Liver (tissue), 8 donors: ENCODE measurements at regions not wholly inside any gene's neighbourhood (a gene's known extent, or its start where the extent isn't known, plus 50 kb on each side); places are given as distances from the start of the nearest gene placed in this dataset.

ENCODE experiments used
- DNase-seq: peaks from one replicate; pipeline ENCODE4 v3.0.0-alpha.2; 2017; ENCODE audit warnings: low spot score
- H3K27ac ChIP-seq, 2 donors: one replicate each; pipeline ENCODE4 v1.7.0; 2013; ENCODE audit warnings: inconsistent platforms in 2 of 2, low read length in 2 of 2, control low read depth in 1 of 2, low read depth in 1 of 2, mild to moderate bottlenecking in 1 of 2
- H3K27me3 ChIP-seq, 4 donors: one replicate each; pipeline versions ENCODE4 v1.6.1 to v1.7.0; 2013; ENCODE audit warnings: low read length in 3 of 4, inconsistent platforms in 1 of 4, mild to moderate bottlenecking in 1 of 4, moderate library complexity in 1 of 4; ENCODE audit not compliant: control insufficient read depth in 4 of 4, insufficient read depth in 4 of 4
- H3K36me3 ChIP-seq, 4 donors: one replicate each; pipeline versions ENCODE4 v1.6.1 to v1.7.0; 2013; ENCODE audit warnings: low read length in 3 of 4, mild to moderate bottlenecking in 3 of 4, low read depth in 1 of 4, moderate library complexity in 1 of 4; ENCODE audit not compliant: control insufficient read depth in 4 of 4, insufficient read depth in 3 of 4
- H3K4me1 ChIP-seq, 4 donors: one replicate each; pipeline versions ENCODE4 v1.6.1 to v1.7.0; 2013; ENCODE audit warnings: low read length in 3 of 4, mild to moderate bottlenecking in 3 of 4, moderate library complexity in 1 of 4; ENCODE audit not compliant: control insufficient read depth in 4 of 4, insufficient read depth in 4 of 4
- H3K4me3 ChIP-seq, 3 donors: one replicate each; pipeline versions ENCODE4 v1.6.1 to v1.7.0; 2013; ENCODE audit warnings: low read length in 3 of 3, control low read depth in 1 of 3, low read depth in 1 of 3, mild to moderate bottlenecking in 1 of 3
- H3K9ac ChIP-seq, 2 donors: one replicate each; pipeline ENCODE4 v1.7.0; 2013; ENCODE audit warnings: low read length in 2 of 2, mild to moderate bottlenecking in 2 of 2, moderate library complexity in 2 of 2, control low read depth in 1 of 2, low read depth in 1 of 2
- H3K9me3 ChIP-seq, 4 donors: one replicate each; pipeline versions ENCODE4 v1.6.1 to v1.7.0; 2013; ENCODE audit warnings: low read length in 3 of 4; ENCODE audit not compliant: control insufficient read depth in 4 of 4
- EGR1 ChIP-seq, 2 donors: IDR thresholded peaks; 2 replicates each; pipeline ENCODE4 v1.6.1; 2016 to 2018; ENCODE audit warnings: antibody characterized with exemption in 2 of 2, low read depth in 2 of 2
- FOXA1 ChIP-seq: IDR thresholded peaks from 2 replicates; pipeline ENCODE4 v1.6.1; 2016; ENCODE audit warnings: antibody characterized with exemption
- FOXA2 ChIP-seq: IDR thresholded peaks from 2 replicates; pipeline ENCODE4 v1.6.1; 2016; ENCODE audit warnings: antibody characterized with exemption
- GABPA ChIP-seq, 2 donors: IDR thresholded peaks in 1 of 2; conservative IDR thresholded peaks in 1 of 2; 2 replicates each; pipeline ENCODE4 v1.6.1; 2016; ENCODE audit warnings: antibody characterized with exemption in 2 of 2, mild to moderate bottlenecking in 1 of 2, moderate library complexity in 1 of 2
- HNF4A ChIP-seq, 2 donors: conservative IDR thresholded peaks; 2 replicates each; pipeline ENCODE4 v1.6.1; 2016; ENCODE audit warnings: antibody characterized with exemption in 2 of 2, mild to moderate bottlenecking in 2 of 2
- HNF4G ChIP-seq: IDR thresholded peaks from 2 replicates; pipeline ENCODE4 v1.6.1; 2016; ENCODE audit warnings: antibody characterized with exemption
- JUND ChIP-seq, 2 donors: IDR thresholded peaks; 2 replicates each; pipeline ENCODE4 v1.6.1; 2016; ENCODE audit warnings: antibody characterized with exemption in 2 of 2
- NR2F2 ChIP-seq: IDR thresholded peaks from 2 replicates; pipeline ENCODE4 v1.6.1; 2016; ENCODE audit warnings: antibody characterized with exemption
- RAD21 ChIP-seq, 2 donors: IDR thresholded peaks; 2 replicates each; pipeline ENCODE4 v1.6.1; 2016; ENCODE audit warnings: antibody characterized with exemption in 2 of 2, mild to moderate bottlenecking in 2 of 2
- RXRA ChIP-seq, 2 donors: IDR thresholded peaks; 2 replicates each; pipeline ENCODE4 v1.6.1; 2017 to 2018; ENCODE audit warnings: antibody characterized with exemption in 2 of 2, mild to moderate bottlenecking in 1 of 2
- SP1 ChIP-seq: IDR thresholded peaks from 2 replicates; pipeline ENCODE4 v1.6.1; 2018; ENCODE audit warnings: antibody characterized with exemption, mild to moderate bottlenecking
- TAF1 ChIP-seq: conservative IDR thresholded peaks from 2 replicates; pipeline ENCODE4 v1.6.1; 2016; ENCODE audit warnings: antibody characterized with exemption, mild to moderate bottlenecking
- YY1 ChIP-seq: IDR thresholded peaks from 2 replicates; pipeline ENCODE4 v1.6.1; 2016; ENCODE audit warnings: antibody characterized with exemption, mild to moderate bottlenecking
- WGBS: extraction: QIAGEN DNeasy Blood & Tissue Kit; methylation state at CpG from one replicate; pipeline ENCODE4 v1.1.7; 2013; 5-methylcytosine and 5-hydroxymethylcytosine counted together
- TF ChIP-seq, protein P1 (sequence below): IDR thresholded peaks from 2 replicates; pipeline ENCODE4 v1.6.1; 2016; ENCODE audit warnings: antibody characterized with exemption, mild to moderate bottlenecking
- TF ChIP-seq, protein P2 (sequence below): IDR thresholded peaks from 2 replicates; pipeline ENCODE4 v1.6.1; 2016; ENCODE audit warnings: antibody characterized with exemption
- TF ChIP-seq, protein P3 (sequence below): IDR thresholded peaks from 2 replicates; pipeline ENCODE4 v1.6.1; 2016; ENCODE audit warnings: antibody characterized with exemption
- TF ChIP-seq, protein P4 (sequence below): fragments of 150-350 bp; IDR thresholded peaks from 2 replicates; pipeline ENCODE4 v1.5.1; 2017; ENCODE audit warnings: improper control_type of control experiment, low read depth, low read length; ENCODE audit not compliant: missing input control
- TF ChIP-seq, protein P5 (sequence below): IDR thresholded peaks from 2 replicates; pipeline ENCODE4 v1.6.1; 2016; ENCODE audit warnings: antibody characterized with exemption
- donor health status: healthy.
- donor health status: healthy.
- donor health status: healthy.
- donor health status: healthy.
- donor health status: healthy.

DNA sequence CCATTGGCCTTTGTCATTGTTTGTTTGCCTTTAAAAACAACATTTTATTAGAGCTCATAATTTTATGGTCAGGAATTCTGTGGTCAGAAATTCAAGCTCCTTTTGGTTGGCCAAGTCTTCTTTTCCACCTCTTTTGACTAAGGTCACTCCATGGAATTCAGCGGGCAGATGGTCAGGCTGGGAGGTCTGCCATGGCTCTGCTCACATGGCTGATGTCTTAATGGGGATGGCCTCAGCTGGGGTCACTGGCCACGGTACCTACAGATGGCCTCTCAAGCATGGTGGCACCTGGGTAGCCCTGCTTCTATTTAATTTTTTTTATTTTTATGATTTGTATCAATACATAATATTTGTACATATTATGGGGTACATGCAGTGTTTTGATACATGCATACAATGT, 360.8 kb upstream of the MCTP2 start:
- 82% methylated on average over 2 of the region's 2 CpGs for WGBS
- Histone ChIP-seq H3K36me3 (no peaks in the 10 kb centered on the region), H3K4me1 (no peaks in the 10 kb centered on the region), H3K9me3 (peaks cover 0 to 6% (median under 1%) of the 10 kb centered on the region in 4 donors), H3K27me3 (no peaks in the 10 kb centered on the region), H3K27ac (no peak overlapping the region), H3K9ac (no peak overlapping the region), H3K4me3 (no peak overlapping the region)
- no peak for TF ChIP-seq FOXA2
- no peak for TF ChIP-seq RAD21 (IDR thresholded peaks at IDR 0.05)
- no peak for TF ChIP-seq GABPA (IDR thresholded peaks at IDR 0.05 in 1 of 2, conservative IDR thresholded peaks at IDR 0.05 in 1 of 2)
- TF ChIP-seq HNF4A (conservative IDR thresholded peaks at IDR 0.05) = no peak
- TF ChIP-seq EGR1 (IDR thresholded peaks at IDR 0.05; ENCODE audit: low read depth in 2 of 2) = no peak
- TF ChIP-seq, protein P1, sequence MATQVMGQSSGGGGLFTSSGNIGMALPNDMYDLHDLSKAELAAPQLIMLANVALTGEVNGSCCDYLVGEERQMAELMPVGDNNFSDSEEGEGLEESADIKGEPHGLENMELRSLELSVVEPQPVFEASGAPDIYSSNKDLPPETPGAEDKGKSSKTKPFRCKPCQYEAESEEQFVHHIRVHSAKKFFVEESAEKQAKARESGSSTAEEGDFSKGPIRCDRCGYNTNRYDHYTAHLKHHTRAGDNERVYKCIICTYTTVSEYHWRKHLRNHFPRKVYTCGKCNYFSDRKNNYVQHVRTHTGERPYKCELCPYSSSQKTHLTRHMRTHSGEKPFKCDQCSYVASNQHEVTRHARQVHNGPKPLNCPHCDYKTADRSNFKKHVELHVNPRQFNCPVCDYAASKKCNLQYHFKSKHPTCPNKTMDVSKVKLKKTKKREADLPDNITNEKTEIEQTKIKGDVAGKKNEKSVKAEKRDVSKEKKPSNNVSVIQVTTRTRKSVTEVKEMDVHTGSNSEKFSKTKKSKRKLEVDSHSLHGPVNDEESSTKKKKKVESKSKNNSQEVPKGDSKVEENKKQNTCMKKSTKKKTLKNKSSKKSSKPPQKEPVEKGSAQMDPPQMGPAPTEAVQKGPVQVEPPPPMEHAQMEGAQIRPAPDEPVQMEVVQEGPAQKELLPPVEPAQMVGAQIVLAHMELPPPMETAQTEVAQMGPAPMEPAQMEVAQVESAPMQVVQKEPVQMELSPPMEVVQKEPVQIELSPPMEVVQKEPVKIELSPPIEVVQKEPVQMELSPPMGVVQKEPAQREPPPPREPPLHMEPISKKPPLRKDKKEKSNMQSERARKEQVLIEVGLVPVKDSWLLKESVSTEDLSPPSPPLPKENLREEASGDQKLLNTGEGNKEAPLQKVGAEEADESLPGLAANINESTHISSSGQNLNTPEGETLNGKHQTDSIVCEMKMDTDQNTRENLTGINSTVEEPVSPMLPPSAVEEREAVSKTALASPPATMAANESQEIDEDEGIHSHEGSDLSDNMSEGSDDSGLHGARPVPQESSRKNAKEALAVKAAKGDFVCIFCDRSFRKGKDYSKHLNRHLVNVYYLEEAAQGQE = no peak
- TF ChIP-seq, protein P2, sequence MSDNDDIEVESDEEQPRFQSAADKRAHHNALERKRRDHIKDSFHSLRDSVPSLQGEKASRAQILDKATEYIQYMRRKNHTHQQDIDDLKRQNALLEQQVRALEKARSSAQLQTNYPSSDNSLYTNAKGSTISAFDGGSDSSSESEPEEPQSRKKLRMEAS = no peak
- TF ChIP-seq TAF1 = no peak
- no peak for TF ChIP-seq YY1
- no peak for TF ChIP-seq HNF4G
- TF ChIP-seq, protein P3, sequence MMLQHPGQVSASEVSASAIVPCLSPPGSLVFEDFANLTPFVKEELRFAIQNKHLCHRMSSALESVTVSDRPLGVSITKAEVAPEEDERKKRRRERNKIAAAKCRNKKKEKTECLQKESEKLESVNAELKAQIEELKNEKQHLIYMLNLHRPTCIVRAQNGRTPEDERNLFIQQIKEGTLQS = no peak
- no peak for TF ChIP-seq NR2F2
- TF ChIP-seq, protein P4, sequence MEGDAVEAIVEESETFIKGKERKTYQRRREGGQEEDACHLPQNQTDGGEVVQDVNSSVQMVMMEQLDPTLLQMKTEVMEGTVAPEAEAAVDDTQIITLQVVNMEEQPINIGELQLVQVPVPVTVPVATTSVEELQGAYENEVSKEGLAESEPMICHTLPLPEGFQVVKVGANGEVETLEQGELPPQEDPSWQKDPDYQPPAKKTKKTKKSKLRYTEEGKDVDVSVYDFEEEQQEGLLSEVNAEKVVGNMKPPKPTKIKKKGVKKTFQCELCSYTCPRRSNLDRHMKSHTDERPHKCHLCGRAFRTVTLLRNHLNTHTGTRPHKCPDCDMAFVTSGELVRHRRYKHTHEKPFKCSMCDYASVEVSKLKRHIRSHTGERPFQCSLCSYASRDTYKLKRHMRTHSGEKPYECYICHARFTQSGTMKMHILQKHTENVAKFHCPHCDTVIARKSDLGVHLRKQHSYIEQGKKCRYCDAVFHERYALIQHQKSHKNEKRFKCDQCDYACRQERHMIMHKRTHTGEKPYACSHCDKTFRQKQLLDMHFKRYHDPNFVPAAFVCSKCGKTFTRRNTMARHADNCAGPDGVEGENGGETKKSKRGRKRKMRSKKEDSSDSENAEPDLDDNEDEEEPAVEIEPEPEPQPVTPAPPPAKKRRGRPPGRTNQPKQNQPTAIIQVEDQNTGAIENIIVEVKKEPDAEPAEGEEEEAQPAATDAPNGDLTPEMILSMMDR = no peak
- no peak for TF ChIP-seq RXRA (IDR thresholded peaks at IDR 0.05)
- TF ChIP-seq, protein P5, sequence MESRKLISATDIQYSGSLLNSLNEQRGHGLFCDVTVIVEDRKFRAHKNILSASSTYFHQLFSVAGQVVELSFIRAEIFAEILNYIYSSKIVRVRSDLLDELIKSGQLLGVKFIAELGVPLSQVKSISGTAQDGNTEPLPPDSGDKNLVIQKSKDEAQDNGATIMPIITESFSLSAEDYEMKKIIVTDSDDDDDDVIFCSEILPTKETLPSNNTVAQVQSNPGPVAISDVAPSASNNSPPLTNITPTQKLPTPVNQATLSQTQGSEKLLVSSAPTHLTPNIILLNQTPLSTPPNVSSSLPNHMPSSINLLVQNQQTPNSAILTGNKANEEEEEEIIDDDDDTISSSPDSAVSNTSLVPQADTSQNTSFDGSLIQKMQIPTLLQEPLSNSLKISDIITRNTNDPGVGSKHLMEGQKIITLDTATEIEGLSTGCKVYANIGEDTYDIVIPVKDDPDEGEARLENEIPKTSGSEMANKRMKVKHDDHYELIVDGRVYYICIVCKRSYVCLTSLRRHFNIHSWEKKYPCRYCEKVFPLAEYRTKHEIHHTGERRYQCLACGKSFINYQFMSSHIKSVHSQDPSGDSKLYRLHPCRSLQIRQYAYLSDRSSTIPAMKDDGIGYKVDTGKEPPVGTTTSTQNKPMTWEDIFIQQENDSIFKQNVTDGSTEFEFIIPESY = no peak
- TF ChIP-seq FOXA1 = no peak
- TF ChIP-seq JUND (IDR thresholded peaks at IDR 0.05) = no peak
- TF ChIP-seq SP1 = no peak
- no peak for DNase-seq
